H1 (cell line): ENCODE measurements at regions not wholly inside any gene's neighbourhood (a gene's known extent, or its start where the extent isn't known, plus 50 kb on each side); places are given as distances from the start of the nearest gene placed in this dataset.

ENCODE experiments used
- CBX5 ChIP-seq: fragments of 300-800, 300-1000 bp; sonication (generic); IDR thresholded peaks from 2 replicates; pipeline ENCODE4 v1.7.1; 2016; ENCODE audit warnings: antibody characterized with exemption, low read length, low read depth
- CREB1 ChIP-seq: IDR thresholded peaks from 2 replicates; pipeline ENCODE4 v1.6.1; 2012; ENCODE audit warnings: inconsistent platforms
- RAD21 ChIP-seq, 2 experiments: IDR thresholded peaks in 1 of 2; conservative IDR thresholded peaks in 1 of 2; 2 replicates each; pipeline ENCODE4 v1.6.1; 2011; ENCODE audit warnings: low read depth in 2 of 2, low read length in 2 of 2, improper control_type of control experiment in 1 of 2, inconsistent platforms in 1 of 2, mild to moderate bottlenecking in 1 of 2, moderate library complexity in 1 of 2
- RBBP5 ChIP-seq: IDR thresholded peaks from 2 replicates; pipeline ENCODE4 v1.7.1; 2012; ENCODE audit warnings: low read depth, mild to moderate bottlenecking, inconsistent platforms, low read length, moderate library complexity, borderline replicate concordance
- RXRA ChIP-seq: IDR thresholded peaks from 2 replicates; pipeline ENCODE4 v1.6.1; 2011; ENCODE audit warnings: low read depth, mild to moderate bottlenecking, low read length, moderate library complexity; ENCODE audit not compliant: insufficient read depth
- SIX5 ChIP-seq: IDR thresholded peaks from 2 replicates; pipeline ENCODE4 v1.6.1; 2011; ENCODE audit warnings: mild to moderate bottlenecking, low read depth, low read length
- TAF7 ChIP-seq: optimal IDR thresholded peaks from 2 replicates; pipeline ENCODE3; 2011; ENCODE audit warnings: low read depth, mild to moderate bottlenecking, inconsistent platforms, low read length, moderate library complexity, borderline replicate concordance
- TEAD4 ChIP-seq: IDR thresholded peaks from 2 replicates; pipeline ENCODE4 v1.6.1; 2012; ENCODE audit warnings: low read depth, low read length, inconsistent platforms, mixed read lengths
- TF ChIP-seq, protein P1 (sequence below): fragments of 300-600 bp; sonication (generic); IDR thresholded peaks from 2 replicates; pipeline ENCODE4 v1.7.1; 2012; ENCODE audit warnings: low read length, moderate library complexity, mild to moderate bottlenecking, inconsistent platforms; ENCODE audit not compliant: insufficient replicate concordance

DNA sequence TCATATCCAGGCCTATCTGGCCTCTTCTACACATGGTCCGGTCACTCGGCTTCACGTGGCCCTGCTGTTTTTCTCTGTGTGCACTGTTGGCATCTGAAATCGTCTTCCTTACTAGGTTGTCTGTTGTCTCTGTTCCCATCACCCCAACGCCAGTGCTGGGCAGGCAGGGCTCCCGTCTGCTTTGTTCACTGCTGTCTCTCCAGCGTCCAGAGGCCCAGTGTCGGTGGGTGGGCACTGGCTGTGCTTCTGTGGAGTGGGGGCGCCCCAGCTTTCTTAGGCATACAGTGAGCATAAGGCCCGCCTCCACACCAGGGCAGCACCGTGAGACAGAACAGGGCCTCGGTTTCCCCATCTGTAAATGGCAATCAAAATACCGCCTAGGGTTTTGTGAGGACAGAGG lies 153.1 kb downstream of the BCL11B start (continued):
- TF ChIP-seq, protein P1, sequence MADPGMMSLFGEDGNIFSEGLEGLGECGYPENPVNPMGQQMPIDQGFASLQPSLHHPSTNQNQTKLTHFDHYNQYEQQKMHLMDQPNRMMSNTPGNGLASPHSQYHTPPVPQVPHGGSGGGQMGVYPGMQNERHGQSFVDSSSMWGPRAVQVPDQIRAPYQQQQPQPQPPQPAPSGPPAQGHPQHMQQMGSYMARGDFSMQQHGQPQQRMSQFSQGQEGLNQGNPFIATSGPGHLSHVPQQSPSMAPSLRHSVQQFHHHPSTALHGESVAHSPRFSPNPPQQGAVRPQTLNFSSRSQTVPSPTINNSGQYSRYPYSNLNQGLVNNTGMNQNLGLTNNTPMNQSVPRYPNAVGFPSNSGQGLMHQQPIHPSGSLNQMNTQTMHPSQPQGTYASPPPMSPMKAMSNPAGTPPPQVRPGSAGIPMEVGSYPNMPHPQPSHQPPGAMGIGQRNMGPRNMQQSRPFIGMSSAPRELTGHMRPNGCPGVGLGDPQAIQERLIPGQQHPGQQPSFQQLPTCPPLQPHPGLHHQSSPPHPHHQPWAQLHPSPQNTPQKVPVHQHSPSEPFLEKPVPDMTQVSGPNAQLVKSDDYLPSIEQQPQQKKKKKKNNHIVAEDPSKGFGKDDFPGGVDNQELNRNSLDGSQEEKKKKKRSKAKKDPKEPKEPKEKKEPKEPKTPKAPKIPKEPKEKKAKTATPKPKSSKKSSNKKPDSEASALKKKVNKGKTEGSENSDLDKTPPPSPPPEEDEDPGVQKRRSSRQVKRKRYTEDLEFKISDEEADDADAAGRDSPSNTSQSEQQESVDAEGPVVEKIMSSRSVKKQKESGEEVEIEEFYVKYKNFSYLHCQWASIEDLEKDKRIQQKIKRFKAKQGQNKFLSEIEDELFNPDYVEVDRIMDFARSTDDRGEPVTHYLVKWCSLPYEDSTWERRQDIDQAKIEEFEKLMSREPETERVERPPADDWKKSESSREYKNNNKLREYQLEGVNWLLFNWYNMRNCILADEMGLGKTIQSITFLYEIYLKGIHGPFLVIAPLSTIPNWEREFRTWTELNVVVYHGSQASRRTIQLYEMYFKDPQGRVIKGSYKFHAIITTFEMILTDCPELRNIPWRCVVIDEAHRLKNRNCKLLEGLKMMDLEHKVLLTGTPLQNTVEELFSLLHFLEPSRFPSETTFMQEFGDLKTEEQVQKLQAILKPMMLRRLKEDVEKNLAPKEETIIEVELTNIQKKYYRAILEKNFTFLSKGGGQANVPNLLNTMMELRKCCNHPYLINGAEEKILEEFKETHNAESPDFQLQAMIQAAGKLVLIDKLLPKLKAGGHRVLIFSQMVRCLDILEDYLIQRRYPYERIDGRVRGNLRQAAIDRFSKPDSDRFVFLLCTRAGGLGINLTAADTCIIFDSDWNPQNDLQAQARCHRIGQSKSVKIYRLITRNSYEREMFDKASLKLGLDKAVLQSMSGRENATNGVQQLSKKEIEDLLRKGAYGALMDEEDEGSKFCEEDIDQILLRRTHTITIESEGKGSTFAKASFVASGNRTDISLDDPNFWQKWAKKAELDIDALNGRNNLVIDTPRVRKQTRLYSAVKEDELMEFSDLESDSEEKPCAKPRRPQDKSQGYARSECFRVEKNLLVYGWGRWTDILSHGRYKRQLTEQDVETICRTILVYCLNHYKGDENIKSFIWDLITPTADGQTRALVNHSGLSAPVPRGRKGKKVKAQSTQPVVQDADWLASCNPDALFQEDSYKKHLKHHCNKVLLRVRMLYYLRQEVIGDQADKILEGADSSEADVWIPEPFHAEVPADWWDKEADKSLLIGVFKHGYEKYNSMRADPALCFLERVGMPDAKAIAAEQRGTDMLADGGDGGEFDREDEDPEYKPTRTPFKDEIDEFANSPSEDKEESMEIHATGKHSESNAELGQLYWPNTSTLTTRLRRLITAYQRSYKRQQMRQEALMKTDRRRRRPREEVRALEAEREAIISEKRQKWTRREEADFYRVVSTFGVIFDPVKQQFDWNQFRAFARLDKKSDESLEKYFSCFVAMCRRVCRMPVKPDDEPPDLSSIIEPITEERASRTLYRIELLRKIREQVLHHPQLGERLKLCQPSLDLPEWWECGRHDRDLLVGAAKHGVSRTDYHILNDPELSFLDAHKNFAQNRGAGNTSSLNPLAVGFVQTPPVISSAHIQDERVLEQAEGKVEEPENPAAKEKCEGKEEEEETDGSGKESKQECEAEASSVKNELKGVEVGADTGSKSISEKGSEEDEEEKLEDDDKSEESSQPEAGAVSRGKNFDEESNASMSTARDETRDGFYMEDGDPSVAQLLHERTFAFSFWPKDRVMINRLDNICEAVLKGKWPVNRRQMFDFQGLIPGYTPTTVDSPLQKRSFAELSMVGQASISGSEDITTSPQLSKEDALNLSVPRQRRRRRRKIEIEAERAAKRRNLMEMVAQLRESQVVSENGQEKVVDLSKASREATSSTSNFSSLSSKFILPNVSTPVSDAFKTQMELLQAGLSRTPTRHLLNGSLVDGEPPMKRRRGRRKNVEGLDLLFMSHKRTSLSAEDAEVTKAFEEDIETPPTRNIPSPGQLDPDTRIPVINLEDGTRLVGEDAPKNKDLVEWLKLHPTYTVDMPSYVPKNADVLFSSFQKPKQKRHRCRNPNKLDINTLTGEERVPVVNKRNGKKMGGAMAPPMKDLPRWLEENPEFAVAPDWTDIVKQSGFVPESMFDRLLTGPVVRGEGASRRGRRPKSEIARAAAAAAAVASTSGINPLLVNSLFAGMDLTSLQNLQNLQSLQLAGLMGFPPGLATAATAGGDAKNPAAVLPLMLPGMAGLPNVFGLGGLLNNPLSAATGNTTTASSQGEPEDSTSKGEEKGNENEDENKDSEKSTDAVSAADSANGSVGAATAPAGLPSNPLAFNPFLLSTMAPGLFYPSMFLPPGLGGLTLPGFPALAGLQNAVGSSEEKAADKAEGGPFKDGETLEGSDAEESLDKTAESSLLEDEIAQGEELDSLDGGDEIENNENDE = no peak
- TF ChIP-seq TAF7 (no peak), CBX5 (no peak), SIX5 (no peak), RXRA (no peak), TEAD4 (no peak), RAD21 (IDR thresholded peaks at IDR 0.05 in 1 of 2, conservative IDR thresholded peaks at IDR 0.05 in 1 of 2; ENCODE audit: low read depth in 2 of 2, low read length in 2 of 2) (no peak), RBBP5 (no peak), CREB1 (no peak)
- TF ChIP-seq, all 59 proteins: peak for 0
